Breast epithelium (tissue), 3 donors: ENCODE measurements at regions not wholly inside any gene's neighbourhood (a gene's known extent, or its start where the extent isn't known, plus 50 kb on each side); places are given as distances from the start of the nearest gene placed in this dataset.

ENCODE experiments used
- CTCF ChIP-seq, 3 donors: fragments of 450-650 bp; IDR thresholded peaks; one replicate each; pipeline ENCODE4 v1.5.1; 2016 to 2017; ENCODE audit warnings: antibody characterized with exemption in 3 of 3, mild to moderate bottlenecking in 3 of 3, moderate library complexity in 3 of 3
- POLR2A ChIP-seq: fragments of 450-650 bp; IDR thresholded peaks from one replicate; pipeline ENCODE4 v1.6.1; 2016; ENCODE audit warnings: antibody characterized with exemption, mild to moderate bottlenecking, moderate library complexity
- POLR2AphosphoS5 ChIP-seq, 3 donors: sonication (generic); formaldehyde crosslinking; IDR thresholded peaks; one replicate each; pipeline ENCODE4 v1.6.1; 2017; ENCODE audit warnings: antibody characterized with exemption in 3 of 3

- TF ChIP-seq CTCF (IDR thresholded peaks at IDR 0.05) (no peak), POLR2A (no peak), POLR2AphosphoS5 (IDR thresholded peaks at IDR 0.05) (no peak)
Observed at GRCh38 chr10:128187788-128188185, 61.6 kb upstream of the MKI67 start.
